GM19240 (cell line): ENCODE measurements at regions not wholly inside any gene's neighbourhood (a gene's known extent, or its start where the extent isn't known, plus 50 kb on each side); places are given as distances from the start of the nearest gene placed in this dataset.

Experiments used
- DNase-seq: peaks from one replicate; pipeline ENCODE4 v3.0.0; 2011; ENCODE audit warnings: low spot score; ENCODE audit not compliant: insufficient read length

DNA sequence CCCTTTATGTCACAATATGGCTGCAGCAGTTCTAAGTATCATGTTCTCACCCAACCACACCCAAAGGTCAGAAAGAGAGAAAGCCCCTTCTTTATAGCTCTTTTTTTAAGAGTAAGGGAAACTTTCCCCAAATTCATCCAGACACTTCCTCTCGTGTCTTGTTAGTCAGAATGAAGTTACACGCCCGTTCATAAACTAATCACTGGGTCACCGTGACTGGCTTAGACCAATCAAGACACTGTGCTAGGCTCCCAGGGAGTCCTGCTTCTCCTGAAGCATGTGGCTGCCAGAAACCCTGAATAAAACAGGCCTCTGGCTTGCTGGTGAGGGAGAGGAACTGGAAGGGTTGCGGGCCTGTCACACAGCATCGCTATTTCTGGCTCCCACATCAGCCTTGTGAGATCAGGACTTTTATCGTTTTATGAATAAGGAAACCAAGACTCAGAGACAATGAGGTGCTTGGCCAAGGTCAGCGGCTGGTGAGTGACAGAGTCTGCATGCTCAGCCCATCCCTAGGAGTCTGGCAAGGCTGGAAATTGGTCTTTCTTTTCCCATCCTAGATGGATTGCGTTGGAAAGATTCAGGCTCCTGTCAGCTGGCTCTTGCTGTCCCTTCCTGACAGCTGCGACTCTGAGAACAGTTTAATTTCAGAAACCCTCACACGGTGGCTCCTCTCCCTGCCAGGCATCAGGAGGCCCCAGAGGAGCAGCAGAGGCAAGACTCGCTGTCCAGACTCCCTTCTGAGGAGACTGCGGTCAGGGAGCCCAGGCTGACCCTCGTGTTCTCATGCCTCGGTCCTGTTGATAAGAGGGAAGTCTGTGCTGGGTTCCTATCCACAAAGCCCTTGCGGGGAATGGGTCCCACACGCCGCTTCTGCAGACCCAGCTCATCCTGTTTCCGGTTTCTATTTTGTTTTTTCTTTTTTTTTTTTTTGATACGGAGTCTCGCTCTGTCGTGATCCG is 104.5 kb upstream of the TAF1B start:
- peak; percentile 38 for DNase-seq

DNA sequence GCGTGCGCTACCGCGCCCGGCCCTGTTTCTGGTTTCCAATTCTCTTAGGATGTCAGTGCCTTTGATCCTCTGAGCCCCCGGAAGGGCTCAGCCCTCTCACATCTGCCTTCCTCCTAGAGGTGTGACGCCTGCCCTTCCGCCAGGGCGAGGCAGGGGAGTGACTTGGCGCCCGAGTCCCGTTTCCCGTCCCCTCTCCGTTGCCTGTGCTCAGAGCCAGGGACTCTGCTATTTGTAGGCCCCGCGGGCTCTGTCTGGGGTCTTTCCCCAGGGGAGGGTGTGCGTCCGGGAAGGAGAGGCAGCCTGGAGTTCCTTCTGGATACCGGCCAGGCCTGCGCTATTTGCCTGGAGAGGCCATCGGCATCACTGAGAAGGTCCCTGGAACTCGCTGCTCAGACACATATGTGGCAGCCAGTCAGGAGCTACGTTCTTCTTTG is 103.7 kb upstream of the TAF1B start:
- DNase-seq = peak; percentile 71

DNA sequence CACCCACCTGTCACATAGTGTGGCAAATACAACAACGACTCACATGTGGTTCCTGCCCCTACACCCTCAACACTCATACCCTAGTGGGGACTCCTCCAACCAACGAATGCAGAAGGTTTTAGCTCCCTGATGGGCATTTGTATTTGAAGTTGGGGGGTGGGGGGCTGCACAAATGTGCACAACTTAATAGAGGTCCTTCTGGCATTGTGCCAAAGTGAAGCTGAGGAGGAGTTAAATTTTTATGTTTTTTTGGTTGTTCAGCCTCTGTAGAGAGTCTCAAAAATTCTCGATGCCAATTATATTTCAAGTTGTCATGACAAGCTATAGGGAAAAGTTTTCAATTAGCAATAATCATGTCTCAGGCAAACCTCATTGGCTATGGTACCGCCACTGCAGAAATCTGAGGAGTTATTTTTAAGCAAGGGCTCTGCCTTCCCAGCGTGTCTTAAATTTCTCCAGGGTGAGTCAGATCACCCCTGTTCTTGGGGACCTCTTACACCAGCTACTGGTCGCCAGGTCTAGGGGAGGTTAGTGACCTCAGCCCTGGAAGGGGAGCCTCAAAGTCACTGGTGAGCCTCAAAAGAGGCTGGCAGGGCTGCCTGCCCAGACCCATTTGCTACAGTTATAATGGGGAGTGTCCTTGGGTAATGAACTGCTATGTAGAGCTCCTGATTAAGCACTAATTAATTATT is 102.7 kb upstream of the TAF1B start:
- no peak for DNase-seq

DNA sequence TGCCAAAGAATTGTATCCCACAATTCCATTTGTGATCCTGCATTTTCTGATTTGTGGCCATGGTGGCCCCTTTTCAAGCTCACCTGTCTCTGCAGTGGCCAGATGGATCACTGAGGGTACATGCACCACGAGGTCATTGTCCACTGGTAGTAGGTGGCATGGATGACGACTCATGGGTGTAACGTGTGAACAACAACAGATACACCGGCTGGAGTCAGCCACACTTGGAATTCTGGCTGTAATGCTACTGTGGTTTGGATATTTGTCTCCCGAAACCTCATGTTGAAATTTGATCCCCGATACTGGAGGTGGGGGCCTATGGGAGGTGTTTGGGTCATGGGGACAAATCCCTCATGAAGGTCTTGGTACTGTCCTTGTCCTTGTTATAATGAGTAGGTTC is 102.2 kb upstream of the TAF1B start:
- DNase-seq = no peak

DNA sequence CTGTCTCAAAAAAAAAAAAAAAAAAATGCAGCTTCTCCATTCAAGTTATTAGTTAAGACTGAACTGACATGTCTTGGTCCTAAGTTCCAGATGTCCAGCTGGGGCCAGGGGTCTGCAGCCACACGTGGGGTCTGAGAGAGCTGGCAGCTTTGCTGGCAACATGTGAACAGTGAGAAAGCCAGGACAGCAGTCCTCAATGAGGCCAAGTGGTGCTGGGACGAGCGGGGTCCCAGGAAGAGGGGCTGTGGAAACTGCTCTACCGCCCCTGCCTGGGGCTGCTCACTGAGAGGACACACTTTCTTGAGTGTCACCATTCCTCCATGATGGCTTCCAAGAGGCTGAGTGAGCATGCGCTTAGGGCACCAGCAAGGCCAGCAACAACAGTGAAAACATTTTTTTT is 100.7 kb upstream of the TAF1B start:
- DNase-seq = no peak

DNA sequence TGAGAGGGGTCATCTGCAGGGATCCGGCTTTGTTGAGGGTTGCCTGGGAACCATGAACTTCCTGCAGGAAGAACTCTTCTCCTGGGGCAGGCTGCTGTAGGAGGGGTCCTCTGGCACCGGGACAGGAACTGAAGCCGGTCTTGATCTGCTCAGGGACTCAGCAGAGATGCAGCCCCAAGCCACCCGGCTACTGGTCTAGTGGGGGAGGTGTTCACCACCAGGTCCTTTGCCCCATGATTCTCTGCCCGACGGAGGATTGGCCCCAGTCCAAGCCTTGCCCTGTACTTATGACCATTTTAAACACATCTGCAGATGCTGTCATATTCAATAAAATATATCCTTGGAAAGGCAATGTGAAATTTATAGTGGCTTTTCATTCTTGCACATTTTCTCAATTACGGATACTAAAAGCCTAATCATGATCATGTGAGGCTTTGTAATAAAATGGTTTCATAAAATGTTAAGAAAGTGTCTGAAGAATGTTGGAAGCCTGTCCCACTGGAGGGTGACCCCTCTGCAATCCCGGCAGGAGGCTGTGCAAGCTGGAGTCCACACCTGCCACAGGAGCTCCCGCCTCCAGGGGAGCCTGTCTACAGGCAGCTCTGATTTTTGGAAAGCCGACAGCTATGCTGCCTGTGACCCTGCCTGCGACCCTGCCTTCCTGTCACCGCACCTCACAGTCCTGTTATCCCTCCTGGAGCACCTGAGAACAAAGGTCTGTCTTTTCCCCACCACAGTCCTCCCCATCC is 98.8 kb upstream of the TAF1B start:
- DNase-seq = no peak

DNA sequence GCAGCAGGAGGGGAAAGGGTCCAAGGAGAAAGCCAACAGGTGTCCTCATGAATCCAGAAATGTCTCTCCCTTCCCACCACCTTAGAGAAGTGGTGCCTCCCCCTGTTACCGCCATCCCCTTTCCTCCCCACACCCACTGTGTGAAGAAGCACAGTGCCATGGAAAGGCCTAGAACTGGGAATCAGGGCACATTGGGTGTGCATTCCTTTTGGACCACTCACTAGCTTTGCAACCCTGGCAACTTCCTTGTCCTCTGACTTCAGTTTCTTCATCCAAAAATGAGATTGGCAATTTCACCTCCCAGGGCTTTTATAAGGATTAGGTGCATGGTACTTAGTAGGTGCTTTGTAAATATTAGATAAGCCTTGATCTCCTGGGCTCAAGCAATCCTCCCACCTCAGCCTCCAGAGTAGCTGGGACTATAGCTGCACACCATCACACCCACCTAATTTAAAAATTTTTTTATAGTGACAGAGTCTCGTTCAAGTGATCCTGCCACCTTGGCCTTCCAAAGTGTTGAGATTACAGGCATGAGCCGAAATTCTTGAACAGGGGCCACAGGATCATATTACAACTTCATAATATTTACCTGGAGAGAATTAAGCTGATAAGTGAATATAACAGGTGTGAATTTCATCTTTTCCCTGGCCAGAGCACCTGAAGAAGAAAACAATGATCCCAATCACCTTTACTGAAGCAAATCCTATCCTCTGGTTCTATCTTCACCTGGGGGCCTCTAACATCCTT is 97.9 kb upstream of the TAF1B start:
- no peak for DNase-seq

DNA sequence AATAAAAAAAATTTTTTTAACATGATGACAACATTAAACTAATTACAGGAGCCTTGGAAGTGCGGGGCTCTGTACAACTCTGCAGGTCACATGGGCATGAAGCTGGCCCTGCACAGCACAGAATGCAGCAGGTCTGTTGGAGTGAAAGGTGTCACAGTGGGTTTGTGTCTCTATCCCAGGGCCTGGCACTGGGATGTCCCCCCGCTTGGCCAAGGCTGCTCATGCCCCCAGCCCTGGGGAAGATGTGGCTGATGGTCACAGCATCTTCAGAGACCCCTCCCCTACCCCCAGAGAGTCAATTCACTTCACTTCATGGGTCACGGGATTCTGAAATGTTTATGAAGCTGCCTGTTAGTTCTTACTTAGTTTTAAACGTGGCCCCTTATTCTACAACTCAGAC is 95.9 kb upstream of the TAF1B start:
- DNase-seq = no peak

DNA sequence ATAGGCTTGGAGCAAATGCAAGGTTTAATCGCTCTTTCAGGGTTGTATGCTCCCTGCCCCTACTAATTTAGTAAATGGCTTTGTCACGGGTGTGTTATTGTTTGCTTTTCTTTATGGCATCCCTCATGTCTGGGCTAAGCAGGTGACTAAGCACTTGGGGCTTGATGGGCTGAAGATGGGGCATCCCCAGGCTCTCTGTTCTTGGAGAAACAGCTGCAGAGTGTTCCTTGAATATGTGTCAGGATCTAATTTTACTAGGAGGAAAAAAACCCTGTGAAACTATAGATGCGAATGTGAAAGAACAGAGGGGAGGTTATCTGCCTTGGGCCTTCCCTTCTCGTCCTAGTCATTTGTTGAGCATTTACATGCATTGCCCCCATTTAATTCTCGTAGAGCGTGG is 94.7 kb upstream of the TAF1B start:
- DNase-seq = no peak

DNA sequence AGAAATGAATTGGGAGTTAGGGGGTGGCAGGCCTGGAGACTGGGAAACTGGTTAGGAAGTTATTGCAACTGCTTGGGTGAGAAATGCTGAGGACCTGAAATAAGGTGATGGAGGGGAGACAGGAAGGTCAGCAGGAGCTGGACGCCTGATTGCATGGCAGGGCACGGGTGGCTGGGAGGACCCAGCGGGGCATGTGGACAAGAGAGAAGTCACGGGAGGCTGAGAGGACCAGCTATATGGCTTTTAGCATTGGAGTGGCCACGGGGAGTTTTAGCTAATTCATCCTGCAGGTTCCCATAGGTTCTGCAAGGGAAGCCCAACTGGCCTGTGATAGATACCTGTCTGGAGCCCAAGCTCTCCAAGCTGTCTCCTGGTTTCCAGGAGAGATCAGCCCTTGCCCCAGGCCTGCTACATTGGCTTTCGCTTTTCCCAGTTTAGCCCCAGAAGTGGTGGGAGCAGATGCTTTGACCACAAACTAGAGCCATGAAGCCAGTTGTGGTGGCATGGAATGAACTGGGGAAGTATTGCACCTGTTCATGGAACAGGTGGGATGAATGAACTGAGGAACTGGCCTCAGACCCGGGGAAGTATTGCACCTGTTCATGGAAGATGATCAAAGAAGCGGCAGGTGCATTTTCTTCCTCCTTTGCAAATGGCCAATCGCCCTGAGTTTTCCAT is 93.6 kb upstream of the TAF1B start:
- DNase-seq = no peak

DNA sequence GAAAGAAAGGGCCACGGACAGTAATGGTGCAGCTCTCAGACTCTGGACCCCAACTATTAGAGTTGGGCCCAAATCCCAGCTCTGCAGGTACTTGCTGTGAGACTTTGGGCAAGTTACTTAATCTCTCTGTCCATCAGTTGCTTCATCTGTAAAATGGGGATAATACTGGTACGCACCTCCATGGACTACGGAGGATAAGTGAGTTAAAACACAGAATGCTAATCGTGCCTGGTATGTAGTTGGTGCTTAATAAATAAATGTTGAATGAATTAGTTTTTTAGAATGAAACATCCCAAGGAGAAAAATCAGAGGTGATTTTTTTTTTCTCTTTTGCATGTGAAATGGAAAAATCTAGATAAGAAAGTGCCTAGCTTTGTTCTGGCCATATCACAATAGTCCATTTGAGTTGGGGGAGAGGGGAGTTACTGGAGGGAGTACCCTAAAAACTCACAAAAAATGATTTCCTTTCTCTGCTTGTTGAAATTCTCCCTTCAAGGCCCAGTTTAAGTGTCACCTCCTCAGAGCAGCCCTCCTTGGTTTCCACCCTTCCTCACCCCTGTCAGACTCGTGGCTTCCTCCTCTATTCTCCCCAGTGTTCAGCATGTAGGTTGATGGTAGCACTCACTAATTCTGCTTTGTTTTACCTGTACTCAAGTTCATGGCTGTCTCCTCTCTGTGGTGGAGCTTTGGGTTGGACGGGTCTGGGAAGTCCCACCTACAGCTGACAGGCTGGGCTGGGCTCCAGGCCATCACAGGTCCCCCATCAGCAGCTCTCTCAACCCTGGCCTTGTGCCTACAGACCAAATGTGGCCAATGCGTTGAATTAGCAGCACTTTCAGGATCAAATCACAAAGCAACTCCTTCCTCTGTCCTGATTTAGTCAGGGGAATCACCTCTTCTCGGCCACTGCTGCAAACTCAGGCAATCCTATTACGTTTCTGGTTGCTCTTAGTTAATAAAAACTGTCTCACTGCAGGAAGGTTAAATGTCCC is 92.8 kb upstream of the TAF1B start:
- DNase-seq = no peak

DNA sequence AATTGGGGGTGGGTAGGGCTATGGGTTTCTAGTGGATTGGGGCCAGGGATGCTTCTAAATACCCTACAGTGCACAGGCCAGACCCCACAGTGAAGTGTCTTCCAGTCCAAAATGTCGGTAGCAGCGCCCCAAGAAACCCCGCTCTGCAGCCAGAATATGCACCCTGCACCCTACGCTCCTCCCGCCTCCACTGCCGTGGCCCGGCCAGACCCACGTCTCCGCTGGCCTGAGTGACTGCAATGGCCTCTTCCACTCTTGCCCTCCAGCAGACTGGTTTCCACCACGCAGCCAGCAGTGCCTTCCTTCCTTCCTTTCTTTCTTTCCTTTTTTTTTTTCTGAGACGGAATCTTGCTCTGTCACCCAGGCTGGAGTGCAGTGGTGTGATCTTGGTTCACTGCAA is 91.4 kb upstream of the TAF1B start:
- no peak for DNase-seq

DNA sequence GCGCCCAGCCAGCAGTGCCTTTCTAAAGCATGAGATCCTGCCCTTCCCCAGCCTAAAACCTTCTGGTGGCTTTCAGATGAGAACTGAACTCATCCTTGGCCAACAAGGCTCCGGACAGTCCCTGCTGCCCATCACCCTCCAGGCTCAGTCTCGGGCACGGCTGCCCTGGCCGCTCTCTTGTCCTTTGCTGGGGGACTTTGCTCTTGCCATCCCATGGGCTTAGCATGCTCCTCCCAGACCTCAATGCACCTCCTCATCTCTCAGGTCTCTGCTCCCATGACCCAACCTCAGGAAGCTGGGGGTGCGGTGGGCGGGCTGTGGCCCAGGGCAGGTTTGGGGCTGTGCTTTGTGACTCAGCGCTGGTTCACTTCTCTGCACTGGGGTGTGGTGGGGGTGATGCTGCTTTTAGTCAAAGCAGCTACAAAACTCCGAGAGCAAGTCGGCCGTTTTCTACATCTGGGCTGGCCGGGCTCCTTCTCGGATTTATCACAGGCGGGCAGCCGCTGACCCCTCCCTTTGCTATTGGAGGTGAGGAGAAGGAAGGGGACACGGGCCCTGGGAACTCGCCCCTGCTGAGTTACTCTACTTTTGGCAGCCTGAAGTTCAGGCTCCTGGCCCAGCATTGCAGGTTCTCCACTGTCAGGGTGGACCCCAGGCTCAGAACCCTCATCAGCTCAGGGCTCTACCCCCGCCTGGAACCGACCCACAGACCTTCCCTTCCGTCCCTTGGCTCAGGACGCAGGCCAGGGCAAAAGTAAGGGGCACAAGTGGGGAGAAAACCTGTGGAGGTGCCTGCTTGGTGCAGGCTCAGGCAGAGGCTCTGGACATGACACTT is 90.6 kb upstream of the TAF1B start:
- DNase-seq = no peak

DNA sequence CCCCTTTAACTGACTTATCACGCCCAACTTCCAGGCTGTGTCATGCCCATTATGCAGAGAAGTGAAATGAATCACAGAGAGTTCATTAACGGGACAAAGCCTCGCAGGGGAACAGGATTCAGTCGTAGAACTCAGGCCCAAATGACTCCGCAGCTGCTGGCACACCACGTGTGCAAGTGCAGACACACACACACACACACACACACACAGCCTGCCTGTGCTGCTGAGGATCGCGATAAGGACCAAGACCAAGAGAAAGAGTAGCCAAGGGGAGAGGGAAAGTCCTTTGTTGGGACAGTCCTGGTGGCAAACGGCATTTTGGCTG is 90.0 kb upstream of the TAF1B start:
- no peak for DNase-seq

DNA sequence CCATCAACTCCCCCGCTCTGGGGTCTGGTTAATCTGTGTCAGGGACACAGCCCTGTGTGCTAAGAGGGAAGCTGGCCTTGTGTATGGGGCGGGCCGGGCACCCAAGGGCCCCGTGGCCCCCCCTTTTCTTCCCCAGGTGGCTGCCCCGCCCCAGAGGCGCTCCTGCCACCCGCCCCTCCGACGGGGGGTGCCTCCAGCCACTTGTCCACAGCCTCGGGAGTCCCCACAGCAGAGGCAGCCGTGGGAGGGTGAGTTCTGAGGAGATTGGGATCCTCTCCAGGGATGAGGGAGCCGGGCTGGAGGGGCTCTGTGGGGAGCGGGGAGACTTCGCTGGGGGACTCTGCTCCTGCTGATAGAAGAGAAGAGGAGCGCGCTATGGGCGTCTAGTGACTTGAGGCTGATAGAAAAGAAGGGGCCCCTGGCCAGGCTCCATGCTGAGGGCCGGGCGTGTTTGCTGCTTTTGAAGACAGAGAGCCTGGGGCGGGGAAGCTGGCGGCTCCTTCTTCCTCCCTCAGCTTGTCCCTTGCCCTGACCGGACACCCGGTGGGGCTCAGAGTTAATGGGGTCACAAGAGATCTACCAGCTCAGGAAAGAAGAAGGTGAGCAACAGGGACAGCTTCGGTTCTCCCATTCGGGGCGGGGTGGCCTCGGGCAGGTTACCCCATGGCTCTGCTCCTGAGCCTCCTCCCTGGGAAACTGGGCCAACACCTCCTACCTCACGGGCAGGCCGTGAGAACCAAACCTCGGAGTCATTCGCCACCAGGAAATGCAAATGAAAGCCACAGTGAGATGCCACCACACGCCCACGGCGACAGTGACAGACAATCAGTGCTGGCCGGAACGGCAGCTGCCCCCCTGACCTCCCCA is 89.4 kb upstream of the TAF1B start:
- DNase-seq = no peak

DNA sequence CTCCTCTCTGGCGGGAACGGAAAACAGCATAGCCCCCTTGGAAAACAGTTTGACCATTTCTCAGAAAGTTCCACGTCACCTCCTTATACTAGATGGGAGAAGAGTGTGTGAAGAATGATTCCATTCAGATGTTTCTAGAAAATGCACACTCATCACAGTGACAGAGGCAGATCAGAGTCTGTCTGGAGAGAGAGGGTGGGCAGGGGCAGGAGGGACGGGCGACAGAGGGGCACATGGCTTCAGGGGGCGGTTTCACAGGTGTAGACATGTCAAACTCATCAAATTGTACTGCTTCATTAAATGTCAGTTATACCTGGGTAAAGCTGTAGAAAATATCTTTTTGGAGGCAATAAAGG is 88.8 kb upstream of the TAF1B start:
- no peak for DNase-seq

DNA sequence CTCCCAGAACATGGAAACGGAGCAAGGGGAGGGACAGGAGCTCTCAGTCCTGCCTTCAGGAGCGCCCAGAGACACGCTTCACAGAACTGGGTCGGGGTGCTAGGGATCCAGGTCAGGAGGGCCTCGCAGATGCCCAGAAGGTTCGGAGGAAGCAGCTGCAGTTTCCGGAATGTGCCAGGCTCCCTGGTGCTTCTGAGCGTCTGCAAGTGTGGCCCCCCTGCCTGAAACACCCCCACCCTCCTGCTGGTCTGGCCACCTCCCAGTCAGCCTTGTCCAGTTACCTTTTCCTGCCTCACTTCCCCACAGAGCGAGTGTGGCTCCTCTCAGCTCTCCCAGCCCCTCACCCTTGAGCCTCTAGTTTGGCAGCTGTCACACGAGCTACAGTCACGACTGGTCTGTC is 88.3 kb upstream of the TAF1B start:
- no peak for DNase-seq

DNA sequence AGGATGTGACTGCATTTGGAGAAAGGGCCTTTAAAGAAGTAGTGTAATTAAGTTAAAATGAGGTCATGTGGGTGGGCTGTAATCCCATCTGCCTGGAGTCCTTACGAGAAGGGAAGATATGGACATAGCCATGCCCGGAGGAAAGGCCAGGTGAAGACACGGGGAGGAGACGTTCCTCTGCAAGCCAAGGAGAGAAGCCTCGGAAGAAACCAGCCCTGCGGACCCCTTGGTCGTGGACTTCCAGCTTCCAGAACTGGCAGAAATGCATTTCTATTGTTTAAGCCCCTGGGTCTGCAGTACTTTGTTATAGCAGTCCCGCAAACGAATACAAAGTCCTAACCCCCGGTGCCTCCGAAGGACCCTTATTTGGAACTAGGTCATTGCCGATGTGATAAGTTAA is 87.6 kb upstream of the TAF1B start:
- no peak for DNase-seq
